H1 (cell line): ENCODE measurements at regions not wholly inside any gene's neighbourhood (a gene's known extent, or its start where the extent isn't known, plus 50 kb on each side); places are given as distances from the start of the nearest gene placed in this dataset.

Experiments
- CTCF ChIA-PET: fragments of 300-600 bp; sonication (Branson Sonifier 250); formaldehyde crosslinking; loops from one replicate; lab custom pipeline; 2021; ENCODE audit not compliant: partially characterized antibody; lab: Charles Lee
- POLR2A ChIA-PET: fragments of 300-600 bp; sonication (Branson Sonifier 250); formaldehyde crosslinking; loops from one replicate; lab custom pipeline; 2021; ENCODE audit warnings: inconsistent platforms; ENCODE audit not compliant: partially characterized antibody; lab: Charles Lee
- DNase-seq, 2 experiments: peaks; one replicate each; pipeline versions ENCODE4 v3.0.0 to v3.0.0-alpha.2; 2010 to 2022; ENCODE audit warnings: low spot score in 2 of 2, low read depth in 1 of 2, mixed read lengths in 1 of 2
- FAIRE-seq: peaks from 2 replicates; lab custom pipeline; 2011; peaks lifted over from hg19 to GRCh38; lab: Jason Lieb, UNC
- H2AFZ ChIP-seq: 2 replicates; pipeline ENCODE4 v1.8.1; 2012; ENCODE audit warnings: low read length, inconsistent platforms
- H2AK5ac ChIP-seq: 2 replicates; pipeline ENCODE4 v1.6.1; 2013; ENCODE audit warnings: low read depth, low read length
- H2BK120ac ChIP-seq: replicated peaks from 2 replicates; pipeline ENCODE3; 2013; ENCODE audit warnings: low read depth, low read length, inconsistent platforms
- H2BK12ac ChIP-seq: 2 replicates; pipeline ENCODE4 v1.6.1; 2013; ENCODE audit warnings: low read depth, low read length
- H2BK15ac ChIP-seq: 2 replicates; pipeline ENCODE4 v1.6.1; 2013; ENCODE audit warnings: low read length
- H2BK20ac ChIP-seq: 2 replicates; pipeline ENCODE4 v1.6.1; 2013; ENCODE audit warnings: low read length
- H2BK5ac ChIP-seq: 2 replicates; pipeline ENCODE4 v1.6.1; 2013; ENCODE audit warnings: low read depth, low read length
- H3K14ac ChIP-seq: 2 replicates; pipeline ENCODE4 v1.6.1; 2013; ENCODE audit warnings: inconsistent platforms; ENCODE audit not compliant: insufficient read length
- H3K18ac ChIP-seq: 2 replicates; pipeline ENCODE4 v1.6.1; 2013; ENCODE audit warnings: low read length; ENCODE audit errors: extremely low read depth
- H3K23ac ChIP-seq: 2 replicates; pipeline ENCODE4 v1.6.1; 2013; ENCODE audit warnings: inconsistent platforms; ENCODE audit not compliant: insufficient read length
- H3K23me2 ChIP-seq: 2 replicates; pipeline ENCODE4 v1.6.1; 2013; ENCODE audit warnings: low read depth, low read length
- H3K27ac ChIP-seq: 2 replicates; pipeline ENCODE4 v1.6.1; 2011; ENCODE audit warnings: low read depth, low read length, inconsistent platforms
- H3K27me3 ChIP-seq, 4 experiments: replicated peaks in 1 of 4; 1 replicate in 1 of 4; 2 replicates in 3 of 4; pipeline versions ENCODE4 v1.6.1 to v1.8.1; 2011 to 2013; ENCODE audit warnings: low read length in 3 of 4, mild to moderate bottlenecking in 3 of 4, inconsistent platforms in 2 of 4, mixed read lengths in 2 of 4, moderate library complexity in 1 of 4; ENCODE audit not compliant: control insufficient read depth in 3 of 4, insufficient read depth in 3 of 4; ENCODE audit errors: extremely low read depth in 1 of 4
- H3K36me3 ChIP-seq, 4 experiments: 2 replicates each; pipeline versions ENCODE4 v1.6.1 to v1.8.1; 2011 to 2013; ENCODE audit warnings: mild to moderate bottlenecking in 4 of 4, low read length in 3 of 4, moderate library complexity in 2 of 4, control low read depth in 1 of 4, inconsistent platforms in 1 of 4; ENCODE audit not compliant: insufficient read depth in 4 of 4, control insufficient read depth in 2 of 4
- H3K4ac ChIP-seq: replicated peaks from 2 replicates; pipeline ENCODE3; 2013; ENCODE audit warnings: low read length, low read depth, mixed read lengths, inconsistent platforms; ENCODE audit not compliant: insufficient read length
- H3K4me1 ChIP-seq, 4 experiments: replicated peaks in 1 of 4; 1 replicate in 1 of 4; 2 replicates in 3 of 4; pipeline versions ENCODE4 v1.6.1 to v1.8.1; 2011 to 2013; ENCODE audit warnings: low read length in 3 of 4, inconsistent platforms in 2 of 4, mixed read lengths in 1 of 4; ENCODE audit not compliant: insufficient read depth in 4 of 4, control insufficient read depth in 3 of 4
- H3K4me2 ChIP-seq, 2 experiments: 2 replicates each; pipeline versions ENCODE4 v1.6.1 to v1.8.1; 2011 to 2013; ENCODE audit warnings: low read depth in 2 of 2, low read length in 2 of 2, control low read depth in 1 of 2, inconsistent platforms in 1 of 2, mild to moderate bottlenecking in 1 of 2; ENCODE audit not compliant: insufficient read depth in 1 of 2
- H3K4me3 ChIP-seq, 4 experiments: fragments of 200-600, 300-600 bp in 1 of 4; sonication (generic), shearing (Covaris generic), sonication (Bioruptor Twin) in 1 of 4; 2 replicates each; pipeline versions ENCODE4 v1.5.1 to v1.8.1; 2011 to 2016; ENCODE audit warnings: low read length in 4 of 4, low read depth in 3 of 4, control low read depth in 2 of 4, inconsistent platforms in 2 of 4, mild to moderate bottlenecking in 2 of 4, mixed read lengths in 1 of 4, moderate library complexity in 1 of 4; ENCODE audit not compliant: insufficient read depth in 2 of 4; ENCODE audit errors: extremely low read depth in 1 of 4
- H3K56ac ChIP-seq: replicated peaks from 2 replicates; pipeline ENCODE3; 2013; ENCODE audit warnings: low read depth, mild to moderate bottlenecking, mixed read lengths, low read length, inconsistent platforms; ENCODE audit not compliant: insufficient read length
- H3K79me1 ChIP-seq: 2 replicates; pipeline ENCODE4 v1.6.1; 2013; ENCODE audit warnings: low read depth, low read length, control low read depth
- H3K79me2 ChIP-seq, 2 experiments: 2 replicates each; pipeline versions ENCODE4 v1.6.1 to v1.8.1; 2012 to 2013; ENCODE audit warnings: low read length in 2 of 2, mild to moderate bottlenecking in 2 of 2, inconsistent platforms in 1 of 2; ENCODE audit not compliant: insufficient read depth in 2 of 2, control insufficient read depth in 1 of 2
- H3K9ac ChIP-seq, 4 experiments: replicated peaks in 1 of 4; 1 replicate in 1 of 4; 2 replicates in 3 of 4; pipeline versions ENCODE4 v1.6.1 to v1.8.1; 2011 to 2013; ENCODE audit warnings: low read depth in 3 of 4, low read length in 3 of 4, control low read depth in 2 of 4, mild to moderate bottlenecking in 2 of 4, moderate library complexity in 2 of 4, inconsistent platforms in 1 of 4; ENCODE audit errors: extremely low read depth in 1 of 4
- H3K9me3 ChIP-seq, 2 experiments: 2 replicates each; pipeline versions ENCODE4 v1.6.1 to v1.8.1; 2012 to 2013; ENCODE audit warnings: mild to moderate bottlenecking in 2 of 2, moderate library complexity in 2 of 2, control low read depth in 1 of 2, inconsistent platforms in 1 of 2, low read depth in 1 of 2, low read length in 1 of 2, mixed read lengths in 1 of 2; ENCODE audit not compliant: insufficient read depth in 2 of 2
- H4K20me1 ChIP-seq, 2 experiments: replicated peaks in 1 of 2; 2 replicates each; pipeline versions ENCODE3 to v1.8.1; 2011 to 2013; ENCODE audit warnings: inconsistent platforms in 2 of 2, low read length in 2 of 2, mild to moderate bottlenecking in 1 of 2; ENCODE audit not compliant: insufficient read depth in 2 of 2, control insufficient read depth in 1 of 2
- H4K5ac ChIP-seq: 2 replicates; pipeline ENCODE4 v1.6.1; 2013; ENCODE audit warnings: low read length, low read depth, mixed read lengths, inconsistent platforms; ENCODE audit not compliant: insufficient read length
- H4K8ac ChIP-seq: 2 replicates; pipeline ENCODE4 v1.8.0; 2013; ENCODE audit warnings: mild to moderate bottlenecking, moderate library complexity, low read length, inconsistent platforms; ENCODE audit not compliant: insufficient read depth; ENCODE audit errors: extremely low read depth
- H4K91ac ChIP-seq: replicated peaks from 2 replicates; pipeline ENCODE3; 2013; ENCODE audit warnings: low read length, mixed read lengths, inconsistent platforms; ENCODE audit not compliant: insufficient read length
- ASH2L ChIP-seq: fragments of 200-600, 300-600 bp; sonication (generic); IDR thresholded peaks from one replicate; pipeline ENCODE4 v1.7.1; 2017; ENCODE audit warnings: low read length
- BRCA1 ChIP-seq: IDR thresholded peaks from 2 replicates; pipeline ENCODE4 v1.6.1; 2012; ENCODE audit warnings: low read depth, low read length, improper control_type of control experiment
- CBX8 ChIP-seq: fragments of 300-800, 300-1000 bp; sonication (generic); IDR thresholded peaks from 2 replicates; pipeline ENCODE4 v1.7.1; 2016; ENCODE audit warnings: low read depth, low read length, borderline replicate concordance
- CEBPB ChIP-seq: IDR thresholded peaks from 2 replicates; pipeline ENCODE4 v1.6.1; 2012; ENCODE audit warnings: low read depth, low read length
- EZH2 ChIP-seq: fragments of 200-600 bp; sonication (generic); IDR thresholded peaks from 2 replicates; pipeline ENCODE4 v1.7.1; 2012; ENCODE audit warnings: low read depth, mild to moderate bottlenecking, moderate library complexity, low read length, inconsistent platforms; ENCODE audit not compliant: severe bottlenecking
- KDM1A ChIP-seq: fragments of 200-600, 300-600 bp; sonication (generic); IDR thresholded peaks from 2 replicates; pipeline ENCODE4 v1.7.1; 2016; ENCODE audit warnings: mild to moderate bottlenecking, low read length, borderline replicate concordance
- KDM5A ChIP-seq: fragments of 200-600 bp; IDR thresholded peaks from 2 replicates; pipeline ENCODE4 v1.7.1; 2012; ENCODE audit warnings: mild to moderate bottlenecking, low read length, inconsistent platforms, mixed read lengths
- POU5F1 ChIP-seq: IDR thresholded peaks from 2 replicates; pipeline ENCODE4 v1.6.1; 2011; ENCODE audit warnings: low read depth, mild to moderate bottlenecking, low read length, moderate library complexity
- RFX5 ChIP-seq: IDR thresholded peaks from 2 replicates; pipeline ENCODE4 v1.6.1; 2011; ENCODE audit warnings: low read depth, low read length, improper control_type of control experiment, borderline replicate concordance
- SP1 ChIP-seq: IDR thresholded peaks from 2 replicates; pipeline ENCODE4 v1.6.1; 2011; ENCODE audit warnings: low read depth, low read length
- SP2 ChIP-seq: IDR thresholded peaks from 2 replicates; pipeline ENCODE4 v1.6.1; 2012; ENCODE audit warnings: mild to moderate bottlenecking, low read length, inconsistent platforms
- SUZ12 ChIP-seq: fragments of 200-600 bp; sonication (generic); IDR thresholded peaks from 2 replicates; pipeline ENCODE4 v1.6.1; 2012; ENCODE audit warnings: mild to moderate bottlenecking, inconsistent platforms, low read length, moderate library complexity, mixed read lengths
- TAF7 ChIP-seq: optimal IDR thresholded peaks from 2 replicates; pipeline ENCODE3; 2011; ENCODE audit warnings: low read depth, mild to moderate bottlenecking, inconsistent platforms, low read length, moderate library complexity, borderline replicate concordance
- TBP ChIP-seq: IDR thresholded peaks from 2 replicates; pipeline ENCODE4 v1.6.1; 2011; ENCODE audit warnings: low read depth, low read length, improper control_type of control experiment
- TEAD4 ChIP-seq: IDR thresholded peaks from 2 replicates; pipeline ENCODE4 v1.6.1; 2012; ENCODE audit warnings: low read depth, low read length, inconsistent platforms, mixed read lengths
- WGBS, 2 experiments: shearing (Covaris generic) in 1 of 2; methylation state at CpG; one replicate each; pipeline versions ENCODE4 v1.1.6 to v1.1.7; 2013 to 2015; ENCODE audit warnings: low lambda C conversion rate in 2 of 2, mixed read lengths in 2 of 2, inconsistent platforms in 1 of 2, low coverage in 1 of 2, missing lambda C conversion rate in 1 of 2; ENCODE audit not compliant: insufficient replicate concordance in 2 of 2, insufficient coverage in 1 of 2, insufficient read length in 1 of 2; ENCODE audit errors: extremely low coverage in 1 of 2, missing lambda C conversion rate in 1 of 2; 5-methylcytosine and 5-hydroxymethylcytosine counted together

DNA sequence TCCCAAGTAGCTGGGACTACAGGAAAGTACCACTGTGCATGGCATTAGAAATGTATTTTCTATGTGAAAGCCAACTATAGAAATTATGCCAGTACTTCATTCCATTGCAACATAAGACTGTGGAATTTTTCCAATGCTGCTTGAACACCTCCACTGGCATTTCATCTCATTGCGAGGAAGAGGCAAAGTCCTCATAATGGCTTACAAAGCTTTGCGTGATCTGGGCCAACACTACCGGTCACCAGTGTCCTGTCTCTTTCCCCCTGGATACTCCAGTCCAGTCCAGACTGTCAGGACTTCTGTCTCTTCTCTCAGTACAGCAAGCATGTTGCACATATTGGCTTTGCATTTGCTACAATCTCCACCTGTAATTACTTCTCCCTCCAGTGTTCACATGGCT is 223.5 kb downstream of the GPD2 start:
- no peaks in the 10 kb centered on the region for H3K79me1 ChIP-seq
- H3K23ac ChIP-seq = no peak overlapping the region
- DNase-seq = no peak
- no peak overlapping the region for H2BK15ac ChIP-seq
- H3K79me2 ChIP-seq = no peaks in the 10 kb centered on the region
- H3K4me3 ChIP-seq = no peak overlapping the region
- H3K9me3 ChIP-seq = no peaks in the 10 kb centered on the region
- no peak overlapping the region for H4K8ac ChIP-seq
- H2AK5ac ChIP-seq = no peak overlapping the region
- H3K23me2 ChIP-seq = no peaks in the 10 kb centered on the region
- no peak overlapping the region for H3K27ac ChIP-seq
- H3K18ac ChIP-seq = no peak overlapping the region
- peak overlapping the region; percentile 72; the same call in 1 of the 2 replicates for H2BK12ac ChIP-seq
- no peak overlapping the region for H4K91ac ChIP-seq
- H3K36me3 ChIP-seq = no peaks in the 10 kb centered on the region
- H4K20me1 ChIP-seq = no peaks in the 10 kb centered on the region
- peak overlapping the region; percentile 66 for H2BK20ac ChIP-seq
- no peak overlapping the region for H3K4ac ChIP-seq
- peak overlapping the region; percentile 3 for H4K5ac ChIP-seq
- no peaks in the 10 kb centered on the region for H3K27me3 ChIP-seq
- no peak overlapping the region for H3K14ac ChIP-seq
- peak overlapping the region; percentile 63 for H2AFZ ChIP-seq
- FAIRE-seq = no peak
- no peak overlapping the region for H2BK5ac ChIP-seq
- WGBS, 2 experiments = 95% methylated on average over 3 of the region's 3 CpGs; no CpG with 5 or more reads in 1 of the 2 experiments
- H3K4me1 ChIP-seq = peaks cover 0 to 5% (median 2%) of the 10 kb centered on the region in 4 experiments; a peak in 3 of 7 replicates
- peak overlapping the region; percentile 38 for H2BK120ac ChIP-seq
- POLR2A ChIA-PET = interaction anchor here (0.9 kb wide), 1 partner anchor 15 kb away, joined by 3 read pairs; no protein-coding TSS in a partner anchor
- H3K9ac ChIP-seq = no peak overlapping the region
- CTCF ChIA-PET = no interaction called here
- H3K56ac ChIP-seq = no peak overlapping the region
- no peak overlapping the region for H3K4me2 ChIP-seq
- TF ChIP-seq CBX8 (no peak), SP2 (no peak), RFX5 (no peak), SUZ12 (no peak), KDM5A (no peak), ASH2L (no peak), TBP (no peak), TAF7 (no peak), KDM1A (no peak), SP1 (no peak), BRCA1 (no peak), TEAD4 (no peak), POU5F1 (no peak), CEBPB (no peak), EZH2 (no peak)
